ENCODE measurements at regions not wholly inside any gene's neighbourhood (a gene's known extent, or its start where the extent isn't known, plus 50 kb on each side); places are given as distances from the start of the nearest gene placed in this dataset.

DNA sequence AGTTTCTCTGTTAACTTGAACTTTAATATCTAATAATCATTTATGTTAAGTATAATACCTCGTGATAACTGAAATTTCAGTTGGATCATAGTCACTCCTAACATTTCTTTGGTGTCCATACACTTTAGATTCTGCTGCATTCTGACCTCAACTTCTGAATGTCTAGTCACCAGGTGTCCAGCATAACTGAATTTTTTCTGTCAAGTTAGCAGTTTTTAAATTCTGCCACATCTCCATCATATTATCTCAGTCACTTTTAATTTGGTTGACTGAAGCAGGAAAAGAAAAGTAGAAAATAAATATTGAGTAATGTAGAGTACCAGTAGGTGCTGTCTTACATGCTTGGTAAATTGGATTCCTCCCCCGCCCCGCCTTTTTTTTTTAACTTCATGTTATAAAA is 128.6 kb downstream of the TANC2 start:
- H3K4me1 ChIP-seq (ENCODE audit: insufficient read depth, low read length), result peaks cover 16% of the 10 kb centered on the region
- H2AFZ ChIP-seq (ENCODE audit: low read length), result no peak overlapping the region
- H3K4me3 ChIP-seq (ENCODE audit: insufficient read depth, low read length), result no peak overlapping the region
- peaks cover 4% of the 10 kb centered on the region for H4K20me1 ChIP-seq (ENCODE audit: insufficient read depth, low read length)
- H3K4me2 ChIP-seq (ENCODE audit: insufficient read depth, low read length), result no peak overlapping the region
- H3K27ac ChIP-seq (ENCODE audit: low read depth, low read length), result no peak overlapping the region
- peaks cover 65% of the 10 kb centered on the region for H3K79me2 ChIP-seq (ENCODE audit: insufficient read depth, low read length)
- no peaks in the 10 kb centered on the region for H3K27me3 ChIP-seq (ENCODE audit: insufficient read depth, low read length)
- TF ChIP-seq, protein P1, sequence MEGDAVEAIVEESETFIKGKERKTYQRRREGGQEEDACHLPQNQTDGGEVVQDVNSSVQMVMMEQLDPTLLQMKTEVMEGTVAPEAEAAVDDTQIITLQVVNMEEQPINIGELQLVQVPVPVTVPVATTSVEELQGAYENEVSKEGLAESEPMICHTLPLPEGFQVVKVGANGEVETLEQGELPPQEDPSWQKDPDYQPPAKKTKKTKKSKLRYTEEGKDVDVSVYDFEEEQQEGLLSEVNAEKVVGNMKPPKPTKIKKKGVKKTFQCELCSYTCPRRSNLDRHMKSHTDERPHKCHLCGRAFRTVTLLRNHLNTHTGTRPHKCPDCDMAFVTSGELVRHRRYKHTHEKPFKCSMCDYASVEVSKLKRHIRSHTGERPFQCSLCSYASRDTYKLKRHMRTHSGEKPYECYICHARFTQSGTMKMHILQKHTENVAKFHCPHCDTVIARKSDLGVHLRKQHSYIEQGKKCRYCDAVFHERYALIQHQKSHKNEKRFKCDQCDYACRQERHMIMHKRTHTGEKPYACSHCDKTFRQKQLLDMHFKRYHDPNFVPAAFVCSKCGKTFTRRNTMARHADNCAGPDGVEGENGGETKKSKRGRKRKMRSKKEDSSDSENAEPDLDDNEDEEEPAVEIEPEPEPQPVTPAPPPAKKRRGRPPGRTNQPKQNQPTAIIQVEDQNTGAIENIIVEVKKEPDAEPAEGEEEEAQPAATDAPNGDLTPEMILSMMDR (IDR thresholded peaks at IDR 0.05; ENCODE audit: extremely low read depth, low read depth, low read length), result no peak
- no peak for DNase-seq (ENCODE audit: insufficient read length, low spot score, missing footprints)
- no peaks in the 10 kb centered on the region for H3K9me3 ChIP-seq (ENCODE audit: low read depth, low read length)
- H3K36me3 ChIP-seq (ENCODE audit: insufficient read depth, low read length), result peaks cover 5% of the 10 kb centered on the region

DNA sequence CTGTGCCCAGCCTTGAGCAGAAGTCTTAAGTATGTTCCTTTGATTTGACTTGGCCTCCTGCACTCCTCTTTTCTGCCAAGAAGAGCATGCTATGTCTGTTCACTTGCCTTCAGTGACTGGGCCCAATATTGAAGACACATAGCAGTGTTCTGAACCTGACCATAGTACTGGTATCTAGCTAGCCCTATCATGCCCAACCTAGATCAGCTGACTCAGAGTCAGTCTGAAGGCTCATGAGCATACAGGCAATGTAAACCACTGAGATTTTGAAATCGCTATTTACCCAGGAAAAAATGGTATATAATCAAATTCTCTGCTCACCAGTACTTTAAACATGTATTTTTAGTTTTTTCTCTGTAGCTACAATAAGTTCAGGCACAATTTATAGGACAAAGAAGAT is 129.4 kb downstream of the TANC2 start:
- Histone ChIP-seq H3K79me2 (ENCODE audit: insufficient read depth, low read length) (peaks cover 58% of the 10 kb centered on the region), H3K9me3 (ENCODE audit: low read depth, low read length) (no peaks in the 10 kb centered on the region), H3K4me1 (ENCODE audit: insufficient read depth, low read length) (peaks cover 16% of the 10 kb centered on the region), H3K4me3 (ENCODE audit: insufficient read depth, low read length) (no peak overlapping the region), H2AFZ (ENCODE audit: low read length) (no peak overlapping the region), H3K27me3 (ENCODE audit: insufficient read depth, low read length) (no peaks in the 10 kb centered on the region), H3K4me2 (ENCODE audit: insufficient read depth, low read length) (no peak overlapping the region), H3K27ac (ENCODE audit: low read depth, low read length) (peak overlapping the region; percentile 51), H3K36me3 (ENCODE audit: insufficient read depth, low read length) (peaks cover 8% of the 10 kb centered on the region), H4K20me1 (ENCODE audit: insufficient read depth, low read length) (peaks cover 4% of the 10 kb centered on the region)
- TF ChIP-seq, protein P1 (IDR thresholded peaks at IDR 0.05; ENCODE audit: extremely low read depth, low read depth, low read length), result no peak
- DNase-seq (ENCODE audit: insufficient read length, low spot score, missing footprints), result no peak

DNA sequence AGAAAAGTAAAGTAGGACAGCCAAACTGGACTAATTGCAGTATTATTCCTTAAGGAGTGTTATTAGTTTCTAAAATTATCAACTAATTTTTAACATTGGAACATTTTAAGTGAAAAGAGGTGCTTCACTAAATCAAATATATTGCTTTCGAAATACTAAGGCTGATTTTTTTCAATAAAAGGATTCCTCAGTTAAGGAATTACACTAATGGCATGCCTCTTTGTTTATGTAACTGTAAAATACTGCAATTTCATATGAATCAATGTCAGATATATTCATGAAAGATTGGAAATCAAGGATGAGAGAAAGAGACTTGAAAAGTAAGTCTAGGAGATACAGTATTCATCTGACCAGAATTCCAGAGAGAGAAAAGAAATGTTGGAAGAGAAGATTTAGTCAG is 129.8 kb downstream of the TANC2 start:
- TF ChIP-seq, protein P1 (IDR thresholded peaks at IDR 0.05; ENCODE audit: extremely low read depth, low read depth, low read length), result no peak

DNA sequence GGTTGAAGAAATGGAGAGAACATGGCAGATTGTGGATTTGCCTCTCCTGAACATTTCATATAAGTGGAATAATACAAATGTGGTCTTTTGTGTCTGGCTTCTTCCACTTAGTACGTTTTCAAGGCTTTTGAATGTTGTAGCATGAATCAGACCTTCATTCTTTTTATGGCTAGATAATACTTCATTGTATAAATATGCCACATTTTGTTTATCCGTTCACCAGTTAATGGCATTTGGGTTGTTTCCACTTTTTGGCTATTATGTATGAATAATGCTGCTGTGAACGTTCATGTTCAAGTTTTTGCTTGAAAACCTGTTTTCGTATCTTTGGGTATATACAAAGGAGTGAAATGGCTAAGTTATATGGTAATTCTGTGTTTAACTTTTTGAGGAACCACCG is 130.4 kb downstream of the TANC2 start:
- peaks cover 16% of the 10 kb centered on the region for H3K4me1 ChIP-seq (ENCODE audit: insufficient read depth, low read length)
- no peaks in the 10 kb centered on the region for H3K9me3 ChIP-seq (ENCODE audit: low read depth, low read length)
- H3K36me3 ChIP-seq (ENCODE audit: insufficient read depth, low read length), result peaks cover 8% of the 10 kb centered on the region
- H3K4me2 ChIP-seq (ENCODE audit: insufficient read depth, low read length), result peak overlapping the region; percentile 40
- H2AFZ ChIP-seq (ENCODE audit: low read length), result no peak overlapping the region
- peak; percentile 60 for DNase-seq (ENCODE audit: insufficient read length, low spot score, missing footprints)
- TF ChIP-seq, protein P1 (IDR thresholded peaks at IDR 0.05; ENCODE audit: extremely low read depth, low read depth, low read length), result no peak
- H3K79me2 ChIP-seq (ENCODE audit: insufficient read depth, low read length), result peaks cover 60% of the 10 kb centered on the region
- no peaks in the 10 kb centered on the region for H3K27me3 ChIP-seq (ENCODE audit: insufficient read depth, low read length)
- H3K4me3 ChIP-seq (ENCODE audit: insufficient read depth, low read length), result no peak overlapping the region
- H4K20me1 ChIP-seq (ENCODE audit: insufficient read depth, low read length), result peaks cover 4% of the 10 kb centered on the region
- H3K27ac ChIP-seq (ENCODE audit: low read depth, low read length), result peak overlapping the region; percentile 51

More for the DNA sequence above, 129.8 kb downstream of the TANC2 start:
- Histone ChIP-seq H3K27me3 (ENCODE audit: insufficient read depth, low read length) (no peaks in the 10 kb centered on the region), H3K4me1 (ENCODE audit: insufficient read depth, low read length) (peaks cover 16% of the 10 kb centered on the region), H3K9me3 (ENCODE audit: low read depth, low read length) (no peaks in the 10 kb centered on the region), H3K27ac (ENCODE audit: low read depth, low read length) (peak overlapping the region; percentile 51), H3K36me3 (ENCODE audit: insufficient read depth, low read length) (peaks cover 8% of the 10 kb centered on the region), H3K4me2 (ENCODE audit: insufficient read depth, low read length) (peak overlapping the region; percentile 40), H3K4me3 (ENCODE audit: insufficient read depth, low read length) (no peak overlapping the region), H4K20me1 (ENCODE audit: insufficient read depth, low read length) (peaks cover 4% of the 10 kb centered on the region), H3K79me2 (ENCODE audit: insufficient read depth, low read length) (peaks cover 58% of the 10 kb centered on the region), H2AFZ (ENCODE audit: low read length) (no peak overlapping the region)
- DNase-seq (ENCODE audit: insufficient read length, low spot score, missing footprints), result no peak
